ENCODE measurements at regions not wholly inside any gene's neighbourhood (a gene's known extent, or its start where the extent isn't known, plus 50 kb on each side); places are given as distances from the start of the nearest gene placed in this dataset.

DNA sequence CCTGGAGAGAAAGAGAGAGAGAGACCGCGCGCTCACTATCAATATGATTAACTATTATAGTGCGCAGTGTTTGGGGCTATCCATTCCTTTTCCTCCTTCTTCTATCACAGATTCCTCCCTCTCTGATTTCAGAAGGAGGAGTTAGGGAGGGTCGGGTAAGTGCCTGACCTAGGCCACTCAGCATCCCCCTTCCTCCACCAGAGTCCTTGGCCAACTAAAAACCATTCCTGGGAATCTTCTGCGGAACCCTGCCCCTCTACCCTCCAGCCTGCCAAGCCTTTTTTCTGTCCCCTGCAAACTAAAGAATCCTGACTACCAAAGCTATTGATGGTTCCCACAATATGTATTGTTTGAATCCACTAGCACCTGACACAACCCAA is 256.2 kb upstream of the NFE2L3 start:
- no peak for DNase-seq

DNA sequence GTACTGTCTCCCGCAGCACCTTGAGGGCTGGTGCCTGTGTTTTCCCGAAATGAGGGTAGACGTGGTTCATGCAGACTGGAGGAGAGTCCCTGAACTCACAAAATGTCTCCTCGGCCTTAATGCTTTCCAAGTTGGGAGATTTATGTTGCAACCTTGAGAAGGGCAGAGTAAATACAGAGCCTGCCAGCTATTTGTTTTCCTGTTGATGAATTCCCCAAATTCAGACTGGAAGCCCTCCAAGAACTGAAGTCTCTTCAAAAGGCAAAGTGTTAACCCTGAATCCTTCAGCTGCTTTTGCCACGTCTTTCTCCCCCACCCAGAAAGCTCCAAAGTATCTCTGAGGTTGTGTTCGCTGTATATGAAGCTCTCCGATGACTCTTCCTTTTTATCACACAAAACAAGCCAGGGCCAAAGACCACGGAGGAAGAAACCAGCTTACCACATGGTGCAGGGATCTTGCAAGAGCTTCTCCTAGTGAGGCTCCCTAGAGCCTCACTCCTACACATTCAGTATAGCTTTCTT is 254.7 kb upstream of the NFE2L3 start:
- DNase-seq: no peak

DNA sequence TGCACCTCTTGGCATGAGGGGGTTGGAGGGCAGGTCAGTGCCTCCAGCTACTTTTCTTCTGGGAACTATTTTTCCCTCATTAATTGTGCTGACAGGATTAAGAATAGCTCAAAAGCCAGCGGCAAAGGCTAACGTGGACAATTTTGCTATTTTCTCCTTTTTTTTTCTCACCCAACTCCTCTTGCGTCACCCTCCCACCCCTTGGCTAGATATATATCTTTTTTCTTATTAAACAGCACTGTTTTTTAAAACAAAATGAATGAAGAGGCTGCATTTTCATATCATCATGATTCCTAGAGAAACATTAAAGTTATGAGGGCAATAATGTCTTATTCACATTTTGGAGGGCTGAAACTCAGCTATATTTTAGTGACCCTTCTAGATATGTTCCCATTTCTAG is 251.8 kb upstream of the NFE2L3 start:
- DNase-seq: no peak

GRCh38 chr7:25900877-25901276 is 251.1 kb upstream of the NFE2L3 start:
- DNase-seq: no peak

GRCh38 chr7:25901658-25902057 is 250.3 kb upstream of the NFE2L3 start:
- no peak for DNase-seq

- no peak for DNase-seq
Measured at GRCh38 chr7:25906003-25906402, 246.0 kb upstream of the NFE2L3 start.

- DNase-seq: no peak
Measured at GRCh38 chr7:25906760-25907159, 245.2 kb upstream of the NFE2L3 start.

DNA sequence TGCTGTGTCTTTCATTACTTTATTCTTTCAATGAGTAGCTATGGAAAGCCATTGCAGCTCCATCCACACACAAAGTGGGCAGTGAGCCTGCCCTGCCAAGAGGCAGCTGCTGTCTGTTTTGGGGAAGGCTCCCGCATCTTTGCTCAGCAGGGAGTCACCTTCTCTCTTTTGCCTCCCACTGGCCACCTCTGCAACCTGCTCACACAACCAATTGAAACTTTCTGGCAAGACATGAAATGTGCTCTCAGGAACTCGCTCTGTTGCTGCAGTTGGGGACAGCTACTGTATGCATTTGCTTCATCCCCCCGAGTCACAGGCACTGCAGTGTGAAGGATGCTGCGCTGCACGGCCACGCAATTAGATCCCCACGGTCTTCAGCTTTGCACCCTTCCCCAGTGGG is 244.8 kb upstream of the NFE2L3 start:
- no peak for DNase-seq

DNA sequence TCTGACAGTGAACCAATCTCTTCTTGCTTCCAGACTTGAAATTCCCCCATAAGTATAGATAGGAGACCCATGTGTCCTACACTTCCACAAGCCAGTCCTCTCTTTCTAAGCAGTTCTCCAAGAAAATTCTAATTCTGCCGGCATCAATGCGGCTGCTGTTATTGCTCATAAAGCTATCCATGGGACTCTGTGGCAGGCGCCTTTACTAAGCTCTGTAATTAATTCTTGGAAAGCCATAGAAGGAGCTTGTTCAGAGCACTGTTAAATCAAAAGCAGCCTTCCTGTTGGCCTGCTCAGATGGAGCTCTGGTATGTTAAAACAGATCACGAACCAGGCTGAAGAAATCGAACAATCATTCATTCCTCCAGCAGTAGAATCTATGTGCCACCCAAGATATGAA is 244.3 kb upstream of the NFE2L3 start:
- DNase-seq: no peak

- DNase-seq: no peak
Measured at GRCh38 chr7:25908154-25908949, 243.6 kb upstream of the NFE2L3 start.

GRCh38 chr7:25911738-25912607 is 240.0 kb upstream of the NFE2L3 start:
- no peak for DNase-seq

DNA sequence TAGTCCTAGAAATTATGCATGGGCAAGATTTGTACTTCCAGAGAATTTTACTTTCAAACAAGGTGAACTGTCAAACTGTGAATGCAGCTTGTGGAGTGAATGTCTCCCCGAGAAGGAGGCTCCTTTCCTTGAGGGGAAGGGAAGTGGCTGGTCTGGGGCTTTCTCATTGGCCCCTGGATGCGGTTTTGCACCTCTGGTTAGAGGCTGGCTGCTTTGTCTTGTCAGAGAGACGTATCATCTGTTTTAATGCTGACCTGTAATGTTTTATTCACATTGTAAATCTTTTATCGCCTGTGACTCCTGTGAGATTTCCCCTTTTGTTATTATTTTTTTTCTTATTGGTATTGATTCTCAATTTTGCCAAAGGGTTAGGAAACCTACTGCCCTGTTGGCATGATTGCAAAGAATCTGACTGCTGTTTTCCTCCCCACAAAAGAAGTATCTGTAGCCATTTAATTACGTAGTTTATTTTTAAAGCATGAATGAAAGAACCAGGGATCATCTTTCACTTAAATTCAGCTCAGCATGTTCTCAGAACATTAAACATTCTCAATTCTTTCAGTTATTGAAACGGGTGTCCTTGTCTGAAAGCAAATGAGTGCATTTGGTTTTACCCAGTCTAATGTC is 238.3 kb upstream of the NFE2L3 start:
- DNase-seq: no peak

- no peak for DNase-seq
Measured at GRCh38 chr7:25918731-25919130, 233.3 kb upstream of the NFE2L3 start.

DNA sequence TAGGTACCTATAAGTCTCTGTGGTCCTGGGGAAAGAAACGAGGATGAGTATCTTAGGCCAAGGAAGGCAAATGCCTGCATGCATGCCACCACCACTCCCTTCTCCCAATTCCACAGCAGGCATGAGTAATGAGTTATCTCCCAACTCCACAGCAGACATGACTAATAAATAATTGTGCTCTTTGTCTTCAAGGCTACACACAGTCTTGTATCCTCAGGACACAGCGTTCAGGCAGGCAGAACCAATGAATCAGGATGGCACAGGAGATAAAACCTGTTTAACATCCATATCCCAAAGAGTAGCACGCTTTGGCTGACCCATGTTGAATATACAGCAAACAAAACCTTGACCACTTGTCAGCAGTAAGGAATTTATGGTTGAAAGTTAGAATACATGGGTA is 229.7 kb upstream of the NFE2L3 start:
- no peak for DNase-seq

DNA sequence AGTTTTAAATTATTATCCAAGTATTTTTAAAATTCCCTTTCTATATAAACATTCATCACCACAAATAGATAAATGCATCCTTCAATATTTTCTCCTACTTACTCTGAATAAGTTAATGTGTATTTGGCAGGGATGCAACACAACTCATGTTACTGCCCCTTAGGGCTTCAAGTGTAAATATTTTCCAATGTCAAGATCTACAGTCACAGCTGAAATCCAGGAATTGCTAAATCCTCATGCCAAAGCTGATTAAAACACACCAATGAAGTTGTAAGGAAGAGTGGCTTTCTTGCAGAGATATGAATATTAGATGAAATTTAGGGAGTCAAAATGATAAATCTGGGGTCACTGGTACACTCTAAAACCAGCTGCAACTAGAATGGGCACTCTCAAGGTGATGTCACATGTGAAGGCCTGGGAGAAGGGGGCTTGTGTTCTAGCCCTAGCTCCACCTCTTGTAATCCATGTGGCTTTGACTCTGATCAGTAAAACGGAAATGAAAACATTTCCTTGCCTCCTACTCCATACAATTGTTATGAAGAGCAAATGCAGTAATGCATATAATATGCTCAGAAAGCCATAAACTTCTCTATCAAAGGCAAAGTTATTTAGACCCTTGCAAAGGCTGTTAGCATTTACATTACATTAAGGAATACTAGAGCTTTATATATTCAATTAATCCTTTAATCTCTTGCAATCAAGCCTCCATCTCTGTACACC is 228.1 kb upstream of the NFE2L3 start:
- no peak for DNase-seq

- peak; percentile 5 for DNase-seq
Measured at GRCh38 chr7:25926009-25926408, 226.0 kb upstream of the NFE2L3 start.

DNA sequence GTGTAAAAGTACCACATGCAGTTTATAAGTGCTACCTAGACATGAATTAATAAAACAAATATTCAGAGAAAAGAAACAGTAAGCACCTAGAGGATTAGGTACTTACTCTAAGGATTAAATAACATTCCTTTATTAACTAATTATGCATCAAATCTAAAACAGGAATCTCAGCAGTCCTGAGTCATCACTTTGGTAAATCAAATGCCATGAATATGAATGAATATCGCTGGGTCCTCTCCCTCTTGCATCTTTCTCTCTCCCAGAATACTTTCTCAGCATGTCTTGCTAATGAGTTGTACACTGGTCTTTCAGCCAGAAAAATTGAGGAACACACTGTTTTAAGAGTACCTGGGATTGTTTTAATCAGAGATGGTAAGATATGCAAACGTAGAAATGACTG is 225.5 kb upstream of the NFE2L3 start:
- DNase-seq: no peak

DNA sequence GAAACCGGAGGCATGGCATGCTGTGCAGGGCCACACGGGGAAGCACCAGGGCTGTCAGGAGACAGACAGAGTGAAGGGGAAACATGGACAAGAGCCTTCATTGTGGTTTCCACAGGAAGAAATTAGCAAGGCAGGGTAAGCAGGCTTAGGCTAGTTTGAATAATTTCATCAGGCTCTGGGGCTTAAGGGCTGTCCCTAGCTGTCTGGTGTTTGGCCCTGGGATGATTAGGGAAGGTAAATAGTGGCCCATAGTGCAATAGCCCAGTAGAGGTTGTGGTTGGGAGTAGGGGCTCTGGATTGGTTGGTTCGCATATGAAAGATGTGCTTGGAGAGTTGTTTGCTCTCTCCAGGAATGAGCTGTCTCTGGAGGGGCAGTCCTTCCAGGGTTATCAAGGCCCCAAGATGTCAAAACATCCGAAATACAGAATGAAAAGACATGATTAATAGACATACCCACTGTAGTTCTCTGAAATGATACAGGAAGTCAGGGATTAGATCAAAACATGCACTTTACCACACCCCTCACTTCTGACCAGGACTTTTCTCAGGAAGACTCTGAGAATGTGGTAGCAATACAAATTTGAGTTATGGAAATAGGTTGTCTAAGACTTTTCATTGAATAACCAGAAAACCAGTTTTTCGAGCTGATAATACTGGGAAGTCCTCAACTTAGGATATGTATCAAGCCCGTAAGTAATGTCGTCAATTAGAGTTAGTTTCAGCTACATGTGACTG is 224.9 kb upstream of the NFE2L3 start:
- no peak for DNase-seq

DNA sequence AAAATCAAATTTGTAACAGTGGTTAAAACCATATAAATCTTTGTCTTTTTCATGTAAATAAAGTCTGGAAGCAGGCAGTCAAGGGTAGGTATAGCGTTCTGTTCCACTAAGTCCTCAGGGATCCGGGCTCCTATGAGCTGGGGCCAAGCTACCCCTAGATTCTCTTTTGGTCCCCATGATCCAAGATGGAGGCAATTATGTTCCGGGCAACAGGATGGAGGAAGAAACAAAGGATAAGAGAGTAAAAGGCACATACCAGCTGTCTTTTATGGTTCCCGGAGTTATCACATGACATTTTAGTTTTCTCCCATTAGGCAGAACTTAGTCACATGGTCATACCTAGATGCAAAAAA is 224.4 kb upstream of the NFE2L3 start:
- DNase-seq: no peak

- DNase-seq: no peak
Measured at GRCh38 chr7:25928549-25929330, 223.3 kb upstream of the NFE2L3 start.

DNA sequence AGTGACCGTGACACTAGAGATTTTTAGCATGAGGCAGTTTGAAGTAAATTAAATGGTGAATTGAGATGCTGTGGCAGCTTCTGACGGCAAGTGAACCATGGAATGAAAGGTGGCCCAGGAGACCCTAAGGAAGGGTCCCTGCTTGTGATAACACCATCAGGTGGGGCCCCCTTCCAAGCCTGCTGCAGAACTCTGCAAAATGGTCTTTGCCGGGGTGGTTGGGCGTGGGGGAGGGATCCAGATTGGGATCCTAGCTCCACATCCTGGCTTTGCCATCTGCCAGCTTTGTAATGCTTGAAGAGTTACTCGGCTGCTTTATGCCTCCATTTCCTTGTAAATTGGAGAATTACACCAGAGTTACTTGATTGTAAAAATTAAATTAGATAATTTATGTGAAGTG is 222.6 kb upstream of the NFE2L3 start:
- DNase-seq: no peak

All from fibroblast of skin of scalp (primary cell).